HCT116 (cell line): ENCODE measurements at regions not wholly inside any gene's neighbourhood (a gene's known extent, or its start where the extent isn't known, plus 50 kb on each side); places are given as distances from the start of the nearest gene placed in this dataset.
A peak's percentile ranks its signal among the peaks of the same experiment; 100 is the strongest.

ENCODE experiments used
- ATAC-seq: fragments of 200-7000 bp; cut with Tn5 transposase; 2 replicates; pipeline ENCODE4 v1.9.1; 2020; ENCODE audit warnings: mild to moderate bottlenecking, moderate library complexity
- BruUV-seq: library from RNA; stranded (reverse); fragments of 400-500 nt; replicated peaks from 2 replicates; lab custom pipeline; 2021; lab: Mats Ljungman, UMichigan
- CTCF ChIA-PET: fragments of 300-600 bp; sonication (Branson Sonifier 250); formaldehyde crosslinking; loops from one replicate; lab custom pipeline; 2021; ENCODE audit warnings: antibody characterized with exemption; lab: Charles Lee
- POLR2A ChIA-PET: fragments of 300-600, 350-600 bp; sonication (Branson Sonifier 250); formaldehyde crosslinking; loops from one replicate; lab custom pipeline; 2021; ENCODE audit warnings: antibody characterized with exemption; lab: Charles Lee
- RAD21 ChIA-PET, 2 experiments: fragments of 300-600 bp; sonication (Branson Sonifier 250); formaldehyde crosslinking; loops; one replicate each; lab custom pipeline; 2023; ENCODE audit warnings: low total read pairs in 2 of 2; ENCODE audit not compliant: uncharacterized antibody in 2 of 2, unreplicated experiment in 2 of 2, low non-redundant PET in 1 of 2; lab: Charles Lee
- DNase-seq: peaks from one replicate; pipeline ENCODE4 v3.0.0-alpha.2; 2010; ENCODE audit warnings: low read depth, low spot score
- H2AFZ ChIP-seq: fragments of 200-600 bp; shearing (Covaris generic), sonication (generic); 2 replicates; pipeline ENCODE4 v1.6.1; 2017; ENCODE audit warnings: low read depth, mixed run types, mixed read lengths, antibody characterized with exemption, low read length; ENCODE audit not compliant: poor library complexity, severe bottlenecking
- H3K27ac ChIP-seq: 2 replicates; pipeline ENCODE4 v1.5.1; 2012; ENCODE audit warnings: low read depth, low read length
- H3K27me3 ChIP-seq: fragments of 200-600 bp; sonication (generic); 2 replicates; pipeline ENCODE4 v1.6.1; 2016; ENCODE audit warnings: mixed run types, low read length, mixed read lengths; ENCODE audit not compliant: insufficient read depth
- H3K36me3 ChIP-seq, 2 experiments: fragments of 200-500 bp in 1 of 2; fragments of 200-600 bp in 1 of 2; sonication (Bioruptor generic) in 1 of 2; sonication (generic) in 1 of 2; 2 replicates each; pipeline versions ENCODE4 v1.5.1 to v1.6.1; 2014 to 2016; ENCODE audit warnings: low read length in 2 of 2, inconsistent platforms in 1 of 2, mixed read lengths in 1 of 2, mixed run types in 1 of 2; ENCODE audit not compliant: insufficient read depth in 2 of 2, control insufficient read depth in 1 of 2
- H3K4me1 ChIP-seq, 2 experiments: fragments of 200-600 bp in 1 of 2; sonication (generic) in 1 of 2; 2 replicates each; pipeline versions ENCODE4 v1.5.1 to v1.6.1; 2012 to 2017; ENCODE audit warnings: low read length in 2 of 2, inconsistent platforms in 1 of 2, mild to moderate bottlenecking in 1 of 2, mixed read lengths in 1 of 2, mixed run types in 1 of 2, moderate library complexity in 1 of 2; ENCODE audit not compliant: insufficient read depth in 2 of 2, control insufficient read depth in 1 of 2
- H3K4me2 ChIP-seq: fragments of 200-600 bp; sonication (generic); 2 replicates; pipeline ENCODE4 v1.6.1; 2017; ENCODE audit warnings: mixed run types, low read length, mixed read lengths
- H3K4me3 ChIP-seq, 2 experiments: fragments of 200-600 bp in 1 of 2; sonication (generic) in 1 of 2; replicated peaks in 1 of 2; 2 replicates each; pipeline ENCODE4 v1.5.1; 2011 to 2016; ENCODE audit warnings: low read length in 2 of 2, control low read depth in 1 of 2, low read depth in 1 of 2, mild to moderate bottlenecking in 1 of 2, mixed read lengths in 1 of 2, mixed run types in 1 of 2
- H3K79me2 ChIP-seq: fragments of 200-600 bp; sonication (generic); 2 replicates; pipeline ENCODE4 v1.6.1; 2017; ENCODE audit warnings: mild to moderate bottlenecking, mixed run types, low read length, moderate library complexity, mixed read lengths; ENCODE audit not compliant: insufficient read depth
- H3K9ac ChIP-seq: fragments of 200-600 bp; sonication (generic); 2 replicates; pipeline ENCODE4 v1.6.1; 2016; ENCODE audit warnings: low read length, mixed read lengths
- H3K9me2 ChIP-seq: fragments of 200-600 bp; sonication (generic), shearing (Covaris generic); 2 replicates; pipeline ENCODE4 v1.6.1; 2017; ENCODE audit warnings: mixed run types, mild to moderate bottlenecking, moderate library complexity; ENCODE audit not compliant: insufficient read depth
- H3K9me3 ChIP-seq, 2 experiments: fragments of 200-500 bp in 1 of 2; fragments of 200-600 bp in 1 of 2; sonication (Bioruptor generic) in 1 of 2; sonication (generic) in 1 of 2; 2 replicates each; pipeline ENCODE4 v1.6.1; 2014 to 2017; ENCODE audit warnings: low read length in 2 of 2, mixed read lengths in 2 of 2, inconsistent platforms in 1 of 2, low read depth in 1 of 2, mild to moderate bottlenecking in 1 of 2, mixed run types in 1 of 2, moderate library complexity in 1 of 2; ENCODE audit not compliant: control insufficient read depth in 1 of 2, insufficient read depth in 1 of 2
- H4K20me1 ChIP-seq: fragments of 200-600 bp; sonication (generic), shearing (Covaris generic); 2 replicates; pipeline ENCODE4 v1.6.1; 2017; ENCODE audit warnings: mixed run types, mild to moderate bottlenecking, moderate library complexity; ENCODE audit not compliant: insufficient read depth
- CBX3 ChIP-seq: IDR thresholded peaks from 2 replicates; pipeline ENCODE4 v1.6.1; 2012; ENCODE audit warnings: low read depth
- EGR1 ChIP-seq: IDR thresholded peaks from 2 replicates; pipeline ENCODE4 v1.6.1; 2012; ENCODE audit warnings: low read depth
- ELF1 ChIP-seq: IDR thresholded peaks from 2 replicates; pipeline ENCODE4 v1.6.1; 2012; ENCODE audit warnings: low read depth, borderline replicate concordance
- EZH2 ChIP-seq: fragments of 200-600 bp; sonication (generic); IDR thresholded peaks from 2 replicates; pipeline ENCODE4 v1.6.1; 2017; ENCODE audit warnings: antibody characterized with exemption, mixed run types
- SP1 ChIP-seq: IDR thresholded peaks from 2 replicates; pipeline ENCODE4 v1.6.1; 2012; ENCODE audit warnings: low read depth
- TCF7L2 ChIP-seq: IDR thresholded peaks from 2 replicates; pipeline ENCODE4 v1.7.0; 2011; ENCODE audit warnings: borderline replicate concordance, inconsistent platforms; ENCODE audit not compliant: insufficient read depth, insufficient read length; ENCODE audit errors: extremely low read depth
- YY1 ChIP-seq: IDR thresholded peaks from 2 replicates; pipeline ENCODE4 v1.6.1; 2011; ENCODE audit warnings: low read length, low read depth, moderate library complexity, mild to moderate bottlenecking; ENCODE audit not compliant: insufficient replicate concordance; ENCODE audit errors: extremely low read depth
- ZNF274 ChIP-seq: fragments of 200-500 bp; sonication (Bioruptor generic); IDR thresholded peaks from 2 replicates; pipeline ENCODE4 v1.6.1; 2014; ENCODE audit warnings: mild to moderate bottlenecking, low read depth, low read length, inconsistent platforms
- intact Hi-C: fragments of 100-400 bp; cut with micrococcal nuclease; formaldehyde crosslinking; loops from 2 replicates; pipeline ENCODE4 v1.10.0; 2022
- TF ChIP-seq, protein P1 (sequence below), 3 experiments: fragments of 200-600 bp in 1 of 3; sonication (generic) in 1 of 3; IDR thresholded peaks in 2 of 3; conservative IDR thresholded peaks in 1 of 3; 2 replicates each; pipeline ENCODE4 v1.5.1; 2012 to 2017; ENCODE audit warnings: low read depth in 2 of 3, low read length in 2 of 3, antibody characterized with exemption in 1 of 3, borderline replicate concordance in 1 of 3, control low read depth in 1 of 3, mild to moderate bottlenecking in 1 of 3, mixed read lengths in 1 of 3, mixed run types in 1 of 3, moderate library complexity in 1 of 3; ENCODE audit not compliant: insufficient read depth in 1 of 3
- TF ChIP-seq, protein P2 (sequence below): IDR thresholded peaks from 2 replicates; pipeline ENCODE4 v1.6.1; 2012
- TF ChIP-seq, protein P3 (sequence below): IDR thresholded peaks from 2 replicates; pipeline ENCODE4 v1.6.1; 2011; ENCODE audit warnings: mild to moderate bottlenecking, low read length, moderate library complexity; ENCODE audit not compliant: insufficient replicate concordance; ENCODE audit errors: extremely low read depth

DNA sequence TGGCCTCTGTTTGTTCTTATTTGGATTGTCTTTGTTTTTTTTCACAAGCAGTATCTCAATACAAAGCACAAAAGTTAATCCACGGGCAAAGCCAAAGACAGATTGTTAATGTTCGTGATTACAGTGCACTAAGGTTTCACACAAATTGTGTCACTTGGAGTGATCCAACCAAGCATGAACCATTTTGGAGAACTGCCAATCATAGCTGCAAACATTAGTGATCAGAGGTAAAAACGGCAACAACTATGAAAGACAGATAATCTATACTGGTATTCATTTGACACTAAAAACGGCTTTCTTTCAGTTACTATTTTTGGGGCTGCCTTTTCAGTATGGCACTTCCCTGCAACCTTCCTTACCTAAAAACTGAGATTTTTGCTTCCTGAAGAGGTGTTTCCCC, 213.1 kb upstream of the GULP1 start (continued):
- TF ChIP-seq ZNF274 (no peak), YY1 (no peak), TCF7L2 (no peak), SP1 (no peak), EZH2 (no peak), EGR1 (no peak), ELF1 (no peak)

DNA sequence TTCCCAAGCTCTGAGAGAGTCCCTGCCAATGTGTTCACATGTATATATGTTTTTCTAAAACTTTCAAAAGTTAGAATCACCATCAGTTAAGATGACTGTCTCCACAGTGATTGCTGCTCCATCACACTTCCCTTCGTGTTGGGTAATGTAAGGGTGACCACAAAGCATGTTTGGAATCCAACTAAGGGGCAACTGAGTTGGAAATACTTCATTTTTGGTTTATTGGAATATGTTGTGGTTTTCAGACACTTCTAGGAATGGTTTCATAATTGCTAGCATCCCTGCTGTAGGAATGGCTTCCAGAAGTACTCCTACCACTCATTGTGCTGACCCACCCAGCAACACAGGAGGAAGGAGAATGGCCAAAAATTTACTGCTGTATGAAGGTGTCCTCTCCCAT, 212.5 kb upstream of the GULP1 start:
- Histone ChIP-seq H4K20me1 (no peaks in the 10 kb centered on the region), H3K36me3 (no peaks in the 10 kb centered on the region), H3K9ac (no peak overlapping the region), H3K4me1 (no peaks in the 10 kb centered on the region), H3K9me2 (no peaks in the 10 kb centered on the region), H3K27ac (no peak overlapping the region), H3K27me3 (no peaks in the 10 kb centered on the region), H3K4me3 (no peak overlapping the region), H2AFZ (peak overlapping the region; percentile 32), H3K79me2 (no peaks in the 10 kb centered on the region), H3K4me2 (no peak overlapping the region), H3K9me3 (no peaks in the 10 kb centered on the region)
- intact Hi-C loops: no loop called here
- TF ChIP-seq CBX3: no peak
- TF ChIP-seq ELF1: no peak
- TF ChIP-seq, protein P1, sequence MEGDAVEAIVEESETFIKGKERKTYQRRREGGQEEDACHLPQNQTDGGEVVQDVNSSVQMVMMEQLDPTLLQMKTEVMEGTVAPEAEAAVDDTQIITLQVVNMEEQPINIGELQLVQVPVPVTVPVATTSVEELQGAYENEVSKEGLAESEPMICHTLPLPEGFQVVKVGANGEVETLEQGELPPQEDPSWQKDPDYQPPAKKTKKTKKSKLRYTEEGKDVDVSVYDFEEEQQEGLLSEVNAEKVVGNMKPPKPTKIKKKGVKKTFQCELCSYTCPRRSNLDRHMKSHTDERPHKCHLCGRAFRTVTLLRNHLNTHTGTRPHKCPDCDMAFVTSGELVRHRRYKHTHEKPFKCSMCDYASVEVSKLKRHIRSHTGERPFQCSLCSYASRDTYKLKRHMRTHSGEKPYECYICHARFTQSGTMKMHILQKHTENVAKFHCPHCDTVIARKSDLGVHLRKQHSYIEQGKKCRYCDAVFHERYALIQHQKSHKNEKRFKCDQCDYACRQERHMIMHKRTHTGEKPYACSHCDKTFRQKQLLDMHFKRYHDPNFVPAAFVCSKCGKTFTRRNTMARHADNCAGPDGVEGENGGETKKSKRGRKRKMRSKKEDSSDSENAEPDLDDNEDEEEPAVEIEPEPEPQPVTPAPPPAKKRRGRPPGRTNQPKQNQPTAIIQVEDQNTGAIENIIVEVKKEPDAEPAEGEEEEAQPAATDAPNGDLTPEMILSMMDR (IDR thresholded peaks at IDR 0.05 in 2 of 3, conservative IDR thresholded peaks at IDR 0.05 in 1 of 3; ENCODE audit: borderline replicate concordance in 1 of 3, insufficient read depth in 1 of 3, low read depth in 2 of 3, low read length in 2 of 3): no peak
- TF ChIP-seq, protein P2, sequence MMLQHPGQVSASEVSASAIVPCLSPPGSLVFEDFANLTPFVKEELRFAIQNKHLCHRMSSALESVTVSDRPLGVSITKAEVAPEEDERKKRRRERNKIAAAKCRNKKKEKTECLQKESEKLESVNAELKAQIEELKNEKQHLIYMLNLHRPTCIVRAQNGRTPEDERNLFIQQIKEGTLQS: no peak
- no peak for TF ChIP-seq YY1
- TF ChIP-seq, protein P3, sequence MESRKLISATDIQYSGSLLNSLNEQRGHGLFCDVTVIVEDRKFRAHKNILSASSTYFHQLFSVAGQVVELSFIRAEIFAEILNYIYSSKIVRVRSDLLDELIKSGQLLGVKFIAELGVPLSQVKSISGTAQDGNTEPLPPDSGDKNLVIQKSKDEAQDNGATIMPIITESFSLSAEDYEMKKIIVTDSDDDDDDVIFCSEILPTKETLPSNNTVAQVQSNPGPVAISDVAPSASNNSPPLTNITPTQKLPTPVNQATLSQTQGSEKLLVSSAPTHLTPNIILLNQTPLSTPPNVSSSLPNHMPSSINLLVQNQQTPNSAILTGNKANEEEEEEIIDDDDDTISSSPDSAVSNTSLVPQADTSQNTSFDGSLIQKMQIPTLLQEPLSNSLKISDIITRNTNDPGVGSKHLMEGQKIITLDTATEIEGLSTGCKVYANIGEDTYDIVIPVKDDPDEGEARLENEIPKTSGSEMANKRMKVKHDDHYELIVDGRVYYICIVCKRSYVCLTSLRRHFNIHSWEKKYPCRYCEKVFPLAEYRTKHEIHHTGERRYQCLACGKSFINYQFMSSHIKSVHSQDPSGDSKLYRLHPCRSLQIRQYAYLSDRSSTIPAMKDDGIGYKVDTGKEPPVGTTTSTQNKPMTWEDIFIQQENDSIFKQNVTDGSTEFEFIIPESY: no peak
- no peak for TF ChIP-seq TCF7L2
- ChIA-PET CTCF (no interaction called here), POLR2A (no interaction called here), RAD21 (no interaction called here)
- ATAC-seq (no peak; the same call in 1 of the 2 replicates), DNase-seq (no peak)
- no TSS peak for BruUV-seq
